ENCODE measurements at regions not wholly inside any gene's neighbourhood (a gene's known extent, or its start where the extent isn't known, plus 50 kb on each side); places are given as distances from the start of the nearest gene placed in this dataset.
"Not testable (repeated sequence)": the region's sequence is repeated elsewhere in the genome, so short reads cannot be mapped to it uniquely, and the experiment has no call there.

- not testable (repeated sequence) for DNase-seq
Observed at GRCh38 chr3:139116631-139117030, 71.9 kb upstream of the PRR23C start.

- DNase-seq = no peak
Observed at GRCh38 chr3:139117136-139117675, 72.5 kb upstream of the PRR23C start.

- DNase-seq = no peak
Observed at GRCh38 chr3:139117883-139118760, 73.4 kb upstream of the PRR23C start.

- no peak for DNase-seq
Observed at GRCh38 chr3:139118835-139119234, 74.1 kb upstream of the PRR23C start.

GRCh38 chr3:139119331-139120025 lies 74.8 kb upstream of the PRR23C start:
- no peak for DNase-seq

- peak; percentile 5 for DNase-seq
Observed at GRCh38 chr3:139120086-139121056, 75.7 kb upstream of the PRR23C start.

GRCh38 chr3:139121513-139122220 lies 77.0 kb upstream of the PRR23C start:
- no peak for DNase-seq

- no peak for DNase-seq
Observed at GRCh38 chr3:139122221-139122581, 77.5 kb upstream of the PRR23C start.

GRCh38 chr3:139122612-139123011 lies 77.9 kb upstream of the PRR23C start:
- DNase-seq = no peak

GRCh38 chr3:139123377-139124095 lies 78.8 kb upstream of the PRR23C start:
- peak; percentile 4 for DNase-seq

- no peak for DNase-seq
Observed at GRCh38 chr3:139124197-139124596, 79.5 kb upstream of the PRR23C start.

- DNase-seq = no peak
Observed at GRCh38 chr3:139127101-139127500, 82.4 kb upstream of the PRR23C start.

GRCh38 chr3:139127629-139128028 lies 82.9 kb upstream of the PRR23C start:
- DNase-seq = not testable (repeated sequence)

GRCh38 chr3:139128803-139129202 lies 84.1 kb upstream of the PRR23C start:
- no peak for DNase-seq

GRCh38 chr3:139129892-139130291 lies 85.2 kb upstream of the PRR23C start:
- no peak for DNase-seq

GRCh38 chr3:139130390-139131140 lies 85.9 kb upstream of the PRR23C start:
- no peak for DNase-seq

GRCh38 chr3:139131951-139132350 lies 87.3 kb upstream of the PRR23C start:
- DNase-seq = no peak

- DNase-seq = no peak
Observed at GRCh38 chr3:139132976-139133375, 88.3 kb upstream of the PRR23C start.

- DNase-seq = no peak
Observed at GRCh38 chr3:139134678-139135372, 90.1 kb upstream of the PRR23C start.

GRCh38 chr3:139135657-139136056 lies 91.0 kb upstream of the PRR23C start:
- DNase-seq = no peak

All from NCI-H69 (cell line).